Activated CD4-positive, CD25-positive, alpha-beta regulatory T cell treated with anti-CD3 and anti-CD28 coated beads, Interleukin-2, amount 50 U/mL, for 24 hours (primary cell): ENCODE measurements at regions not wholly inside any gene's neighbourhood (a gene's known extent, or its start where the extent isn't known, plus 50 kb on each side); places are given as distances from the start of the nearest gene placed in this dataset.
"Not testable (repeated sequence)": the region's sequence is repeated elsewhere in the genome, so short reads cannot be mapped to it uniquely, and the experiment has no call there.

Experiments used
- ATAC-seq, 2 donors: fragments of 150-1000 bp; cut with Tn5 transposase; one replicate each; pipeline ENCODE4 v1.10.0; 2021; ENCODE audit warnings: mild to moderate bottlenecking in 1 of 2, moderate library complexity in 1 of 2

DNA sequence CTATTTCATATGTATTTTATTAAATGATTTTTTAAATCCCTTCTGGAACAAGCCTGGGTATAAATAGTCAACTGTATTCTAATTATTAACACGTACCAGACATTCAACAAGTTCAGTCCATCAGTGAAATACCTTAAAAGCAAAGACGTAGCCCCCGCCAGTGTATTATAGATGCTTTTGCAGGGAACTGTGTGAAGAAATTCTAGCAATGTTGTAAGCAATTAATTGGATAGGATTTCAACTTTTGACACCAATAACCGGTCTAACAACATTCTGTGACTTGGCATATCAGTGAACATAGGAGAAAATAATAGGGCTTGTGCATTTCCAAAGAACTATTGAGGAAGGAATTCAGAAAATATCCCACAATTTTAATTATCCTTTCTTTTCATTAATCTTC is 67.2 kb upstream of the TGFBR2 start:
- no peak for ATAC-seq

- ATAC-seq = no peak
Measured at GRCh38 chr3:30539772-30540171, 66.6 kb upstream of the TGFBR2 start.

DNA sequence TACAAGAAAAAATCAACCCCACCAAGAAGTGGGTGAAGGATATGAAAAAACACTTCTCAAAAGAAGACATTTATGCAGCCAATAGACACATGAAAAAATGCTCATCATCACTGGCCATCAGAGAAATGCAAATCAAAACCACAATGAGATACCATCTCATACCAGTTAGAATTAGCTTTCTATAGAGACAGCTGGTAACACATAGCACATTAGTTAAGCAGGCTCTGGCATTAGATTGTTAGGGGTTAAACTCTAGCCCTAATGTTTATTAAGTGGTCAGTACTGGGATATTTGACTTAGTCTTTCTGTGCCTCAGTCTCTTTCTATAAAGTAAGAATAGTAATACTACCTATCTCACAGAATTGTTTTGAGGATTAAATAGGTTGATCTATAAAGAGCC is 65.2 kb upstream of the TGFBR2 start:
- ATAC-seq = not testable (repeated sequence)

DNA sequence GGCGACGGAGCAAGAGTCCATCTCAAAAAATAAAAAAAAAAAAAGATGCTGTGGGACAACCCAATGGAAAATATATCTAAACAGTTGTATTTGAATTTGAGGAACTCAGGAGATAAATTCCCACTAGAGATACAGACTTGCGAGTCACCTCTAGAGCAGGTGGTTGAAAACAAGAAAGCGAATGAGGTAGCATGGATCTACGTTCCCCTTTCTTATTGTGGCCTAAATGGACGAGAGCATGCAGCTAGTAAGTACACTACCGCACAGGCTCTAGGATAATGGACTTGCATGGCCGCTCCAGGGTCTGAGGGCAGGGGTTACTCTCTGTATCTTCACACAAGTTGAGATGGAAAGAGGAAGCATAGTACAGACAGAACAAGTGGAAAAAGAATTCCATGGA is 63.5 kb upstream of the TGFBR2 start:
- no peak for ATAC-seq

- no peak for ATAC-seq
Measured at GRCh38 chr3:30544812-30545211, 61.6 kb upstream of the TGFBR2 start.

DNA sequence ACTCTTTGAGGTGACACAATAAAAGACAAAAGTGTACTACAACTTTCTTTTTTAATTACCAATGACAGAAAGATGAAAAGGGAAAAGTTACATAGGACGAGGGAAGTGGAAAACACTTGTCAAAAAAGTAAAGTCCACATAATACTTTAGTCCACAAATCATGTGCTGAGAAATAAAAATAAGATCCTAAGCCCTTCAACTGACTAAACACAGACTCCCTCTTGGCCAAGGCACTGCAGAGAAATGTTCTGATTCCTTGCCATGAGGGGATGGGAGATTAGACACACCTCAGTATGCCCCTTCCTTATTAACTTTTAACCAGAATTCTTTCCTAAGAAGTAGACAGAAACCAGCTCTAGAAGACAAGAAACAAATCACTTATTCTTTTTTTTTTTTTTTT is 59.5 kb upstream of the TGFBR2 start:
- ATAC-seq = no peak

GRCh38 chr3:30547716-30548115 is 58.7 kb upstream of the TGFBR2 start:
- no peak for ATAC-seq

DNA sequence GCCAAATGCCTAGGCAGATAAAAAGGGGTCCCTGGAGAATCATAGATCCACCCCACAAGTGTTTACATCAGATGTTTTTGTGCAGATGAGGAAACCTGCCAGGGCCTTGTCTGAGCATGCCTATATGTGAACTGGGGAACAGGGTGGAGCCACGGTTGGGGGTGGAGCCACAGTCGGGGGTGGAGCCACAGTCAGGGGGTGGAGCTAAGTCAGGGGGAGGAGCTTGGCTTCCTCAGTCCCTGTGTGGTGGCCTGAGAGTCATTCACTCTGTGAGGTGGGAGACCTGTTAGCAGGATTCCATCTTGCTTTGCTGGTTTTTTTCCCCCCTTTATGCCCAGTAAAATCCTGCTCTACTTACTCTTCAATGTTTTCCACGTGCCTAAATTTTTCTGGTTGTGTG is 57.8 kb upstream of the TGFBR2 start:
- peak in 1 of 2 donors; percentile 70 for ATAC-seq

DNA sequence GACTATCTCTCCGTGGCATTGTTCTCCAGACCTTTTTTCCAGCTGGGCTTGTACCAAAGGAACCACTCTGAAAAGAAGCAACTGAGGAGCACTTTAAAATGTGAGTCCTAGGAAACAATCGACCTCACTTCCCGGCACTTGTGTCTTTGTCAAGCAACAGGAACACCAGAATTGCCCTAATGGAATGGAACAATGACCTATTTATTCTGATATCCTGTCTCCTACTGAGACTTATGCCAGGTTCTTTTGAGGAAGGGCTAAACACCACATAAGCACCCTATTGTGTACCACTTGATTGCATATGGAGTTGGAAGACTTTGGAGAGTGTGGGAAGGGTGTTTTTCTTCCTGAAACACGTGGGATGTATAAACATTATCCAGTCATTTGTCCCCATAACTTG is 56.8 kb upstream of the TGFBR2 start:
- ATAC-seq = no peak

- no peak for ATAC-seq
Measured at GRCh38 chr3:30550246-30550645, 56.2 kb upstream of the TGFBR2 start.

- no peak for ATAC-seq
Measured at GRCh38 chr3:30551266-30551665, 55.1 kb upstream of the TGFBR2 start.

GRCh38 chr3:30551927-30552326 is 54.5 kb upstream of the TGFBR2 start:
- no peak for ATAC-seq

DNA sequence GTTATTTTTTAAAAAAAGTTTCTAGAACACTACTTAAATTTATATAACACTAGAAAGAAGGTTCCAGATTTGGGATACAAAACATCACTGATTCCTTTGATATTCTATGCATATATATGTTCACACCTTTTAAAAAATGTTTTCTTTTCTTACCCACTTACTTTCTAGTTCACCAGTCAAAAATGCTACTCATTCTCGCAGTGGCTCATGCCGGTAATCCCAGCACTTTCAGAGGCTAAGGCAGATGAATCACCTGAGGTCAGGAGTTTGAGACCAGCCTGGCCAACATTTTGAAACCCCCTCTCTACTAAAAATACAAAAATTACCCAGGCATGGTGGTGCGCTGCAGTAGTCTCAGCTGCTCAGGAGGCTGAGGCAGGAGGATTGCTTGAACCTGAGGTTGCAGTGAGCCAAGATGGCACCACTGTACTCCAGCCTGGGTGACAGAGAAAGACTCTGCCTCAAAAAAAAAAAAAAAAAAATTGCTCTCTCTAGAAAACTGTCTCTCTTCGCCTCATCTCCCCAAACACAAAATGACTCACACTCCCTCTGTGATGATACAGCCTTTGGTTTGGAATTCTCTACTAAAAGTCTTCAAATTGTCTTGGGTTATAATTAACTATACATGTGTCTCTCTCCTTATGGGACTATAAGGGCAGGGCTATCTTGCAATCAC is 52.6 kb upstream of the TGFBR2 start:
- ATAC-seq = no peak

GRCh38 chr3:30554317-30554690 is 52.1 kb upstream of the TGFBR2 start:
- no peak for ATAC-seq

GRCh38 chr3:30555968-30556367 is 50.4 kb upstream of the TGFBR2 start:
- ATAC-seq = no peak
